ENCODE measurements at regions not wholly inside any gene's neighbourhood (a gene's known extent, or its start where the extent isn't known, plus 50 kb on each side); places are given as distances from the start of the nearest gene placed in this dataset.

- TF ChIP-seq CTCF (IDR thresholded peaks at IDR 0.05) (no peak), POLR2A (IDR thresholded peaks at IDR 0.05) (no peak)
Observed at GRCh38 chr6:147858421-147858820, 349.9 kb downstream of the SAMD5 start.

Data from esophagus squamous epithelium (tissue), 4 donors.